ENCODE measurements at regions not wholly inside any gene's neighbourhood (a gene's known extent, or its start where the extent isn't known, plus 50 kb on each side); places are given as distances from the start of the nearest gene placed in this dataset.
A peak's percentile ranks its signal among the peaks of the same experiment; 100 is the strongest.

- peak overlapping the region; percentile 53 for H2AFZ ChIP-seq (ENCODE audit: low read length)
- no peak overlapping the region for H3K9ac ChIP-seq (ENCODE audit: low read depth, low read length, poor library complexity)
- H3K4me1 ChIP-seq (ENCODE audit: control insufficient read depth in 2 of 2, insufficient read depth in 1 of 2, low read depth in 1 of 2, low read length in 2 of 2) = peaks cover 5 to 17% of the 10 kb centered on the region in 2 donors
- H2BK15ac ChIP-seq (ENCODE audit: low read length) = no peak overlapping the region
- peak overlapping the region; percentile 80 for H2AK5ac ChIP-seq (ENCODE audit: low read depth, low read length)
- no peak overlapping the region for H3K14ac ChIP-seq (ENCODE audit: low read length)
- no peak overlapping the region for H4K8ac ChIP-seq (ENCODE audit: low read depth, low read length)
- H2BK120ac ChIP-seq (ENCODE audit: low read depth, low read length) = no peak overlapping the region
- peaks cover 0 to under 1% (median 0%) of the 10 kb centered on the region in 3 experiments for H3K27me3 ChIP-seq (ENCODE audit: control insufficient read depth in 3 of 3, insufficient read depth in 3 of 3, low read depth in 1 of 3, low read length in 3 of 3)
- no peak overlapping the region for H3K23ac ChIP-seq (ENCODE audit: low read depth, low read length, poor library complexity)
- WGBS, 2 donors (ENCODE audit: extremely low coverage in 2 of 2, insufficient read length in 2 of 2, insufficient replicate concordance in 1 of 2) = no CpG with 5 or more reads among the region's 3 CpGs
- no peak overlapping the region for H3K4me3 ChIP-seq (ENCODE audit: low read length in 2 of 2)
- H2BK5ac ChIP-seq (ENCODE audit: low read length) = no peak overlapping the region
- H3K9me3 ChIP-seq (replicated peaks in 1 of 2; ENCODE audit: control insufficient read depth in 2 of 2, insufficient read depth in 1 of 2, low read depth in 1 of 2, low read length in 2 of 2) = no peaks in the 10 kb centered on the region
- no peaks in the 10 kb centered on the region for H3K79me1 ChIP-seq (ENCODE audit: low read depth, low read length)
- no peak for DNase-seq (ENCODE audit: low spot score)
- no peak overlapping the region for H2BK12ac ChIP-seq (ENCODE audit: low read length)
- no peak overlapping the region for H3K18ac ChIP-seq (ENCODE audit: low read length)
- H3K36me3 ChIP-seq (replicated peaks in 1 of 2; ENCODE audit: control insufficient read depth in 2 of 2, insufficient read depth in 2 of 2, low read length in 2 of 2) = no peaks in the 10 kb centered on the region
- no peak overlapping the region for H3K27ac ChIP-seq (replicated peaks; ENCODE audit: low read length)
- no peak overlapping the region for H4K91ac ChIP-seq (ENCODE audit: low read depth, low read length, poor library complexity)
- H3K4ac ChIP-seq (ENCODE audit: low read length) = no peak overlapping the region
- no peak overlapping the region for H3K4me2 ChIP-seq (ENCODE audit: insufficient read depth, low read length, poor library complexity, severe bottlenecking)
Measured at GRCh38 chr15:66959875-66960274, 105.5 kb upstream of the SMAD3 start.

DNA sequence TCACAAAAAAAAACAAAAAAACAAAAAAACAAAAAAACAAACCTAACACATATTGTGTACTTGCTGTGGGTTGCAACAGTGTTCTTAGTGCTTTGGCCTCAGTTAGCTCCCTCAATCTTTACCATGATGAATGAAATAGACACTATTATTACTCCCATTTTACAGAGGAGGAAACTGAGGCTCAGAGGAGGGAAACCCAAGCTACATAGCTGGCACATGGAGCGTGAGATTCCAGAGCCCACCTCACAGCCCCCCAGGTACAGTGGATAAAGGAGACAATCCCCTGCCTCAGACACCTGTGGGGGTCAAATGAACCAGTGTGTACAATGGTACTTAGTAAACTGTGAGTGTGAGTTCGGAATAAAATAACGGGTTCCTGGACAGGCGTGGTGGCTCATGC lies 104.9 kb upstream of the SMAD3 start:
- Histone ChIP-seq H3K36me3 (replicated peaks in 1 of 2; ENCODE audit: control insufficient read depth in 2 of 2, insufficient read depth in 2 of 2, low read length in 2 of 2) (no peaks in the 10 kb centered on the region), H2BK12ac (ENCODE audit: low read length) (no peak overlapping the region), H4K8ac (ENCODE audit: low read depth, low read length) (no peak overlapping the region), H3K79me1 (ENCODE audit: low read depth, low read length) (no peaks in the 10 kb centered on the region), H2BK15ac (ENCODE audit: low read length) (no peak overlapping the region), H2BK5ac (ENCODE audit: low read length) (no peak overlapping the region), H2AK5ac (ENCODE audit: low read depth, low read length) (no peak overlapping the region), H3K18ac (ENCODE audit: low read length) (no peak overlapping the region), H3K4ac (ENCODE audit: low read length) (no peak overlapping the region), H3K23ac (ENCODE audit: low read depth, low read length, poor library complexity) (no peak overlapping the region), H3K14ac (ENCODE audit: low read length) (no peak overlapping the region), H2AFZ (ENCODE audit: low read length) (no peak overlapping the region), H4K91ac (ENCODE audit: low read depth, low read length, poor library complexity) (no peak overlapping the region), H3K9me3 (replicated peaks in 1 of 2; ENCODE audit: control insufficient read depth in 2 of 2, insufficient read depth in 1 of 2, low read depth in 1 of 2, low read length in 2 of 2) (no peaks in the 10 kb centered on the region), H3K27me3 (ENCODE audit: control insufficient read depth in 3 of 3, insufficient read depth in 3 of 3, low read depth in 1 of 3, low read length in 3 of 3) (peaks cover 0 to 6% (median 0%) of the 10 kb centered on the region in 3 experiments), H3K4me1 (ENCODE audit: control insufficient read depth in 2 of 2, insufficient read depth in 1 of 2, low read depth in 1 of 2, low read length in 2 of 2) (peaks cover 5 to 17% of the 10 kb centered on the region in 2 donors), H3K27ac (replicated peaks; ENCODE audit: low read length) (no peak overlapping the region), H3K4me3 (ENCODE audit: low read length in 2 of 2) (no peak overlapping the region), H3K9ac (ENCODE audit: low read depth, low read length, poor library complexity) (no peak overlapping the region), H3K4me2 (ENCODE audit: insufficient read depth, low read length, poor library complexity, severe bottlenecking) (no peak overlapping the region), H2BK120ac (ENCODE audit: low read depth, low read length) (no peak overlapping the region)
- no peak for DNase-seq (ENCODE audit: low spot score)
- WGBS, 2 donors (ENCODE audit: extremely low coverage in 2 of 2, insufficient read length in 2 of 2, insufficient replicate concordance in 1 of 2) = no CpG with 5 or more reads among the region's 4 CpGs

DNA sequence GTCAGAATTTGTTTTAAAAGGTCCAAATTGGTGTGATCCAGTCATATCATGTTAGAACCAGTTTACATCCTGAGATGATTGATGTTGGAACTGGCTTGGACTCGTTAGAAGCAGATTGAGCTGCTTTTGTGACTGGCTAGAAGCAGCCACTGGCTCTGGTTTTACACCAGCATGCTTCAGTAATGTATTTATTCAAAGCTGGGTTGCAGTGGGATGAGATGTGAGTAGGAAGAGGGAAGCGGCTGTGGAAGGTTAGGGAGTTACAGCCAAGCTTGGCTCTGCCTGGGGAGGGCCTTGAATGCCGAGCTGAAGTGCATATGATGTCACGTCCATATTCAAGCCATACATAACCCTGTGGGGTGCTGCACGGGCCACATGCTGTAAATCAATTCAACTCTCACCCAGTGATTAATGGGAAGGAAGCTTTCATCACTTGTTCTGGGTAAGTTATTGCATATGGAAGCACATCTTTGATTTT lies 104.0 kb upstream of the SMAD3 start:
- H2BK120ac ChIP-seq (ENCODE audit: low read depth, low read length) = no peak overlapping the region
- no peak overlapping the region for H3K18ac ChIP-seq (ENCODE audit: low read length)
- H3K27ac ChIP-seq (replicated peaks; ENCODE audit: low read length) = no peak overlapping the region
- no peak overlapping the region for H3K4ac ChIP-seq (ENCODE audit: low read length)
- no peak overlapping the region for H3K23ac ChIP-seq (ENCODE audit: low read depth, low read length, poor library complexity)
- no peak overlapping the region for H2AK5ac ChIP-seq (ENCODE audit: low read depth, low read length)
- H2BK12ac ChIP-seq (ENCODE audit: low read length) = no peak overlapping the region
- H3K9ac ChIP-seq (ENCODE audit: low read depth, low read length, poor library complexity) = no peak overlapping the region
- H4K8ac ChIP-seq (ENCODE audit: low read depth, low read length) = no peak overlapping the region
- no peak for DNase-seq (ENCODE audit: low spot score)
- H2BK15ac ChIP-seq (ENCODE audit: low read length) = peak overlapping the region; percentile 59
- no peak overlapping the region for H3K4me3 ChIP-seq (ENCODE audit: low read length in 2 of 2)
- no peaks in the 10 kb centered on the region for H3K9me3 ChIP-seq (replicated peaks in 1 of 2; ENCODE audit: control insufficient read depth in 2 of 2, insufficient read depth in 1 of 2, low read depth in 1 of 2, low read length in 2 of 2)
- H3K79me1 ChIP-seq (ENCODE audit: low read depth, low read length) = no peaks in the 10 kb centered on the region
- no CpG with 5 or more reads among the region's 5 CpGs for WGBS, 2 donors (ENCODE audit: extremely low coverage in 2 of 2, insufficient read length in 2 of 2, insufficient replicate concordance in 1 of 2)
- no peak overlapping the region for H2BK5ac ChIP-seq (ENCODE audit: low read length)
- H3K14ac ChIP-seq (ENCODE audit: low read length) = no peak overlapping the region
- peaks cover 0 to 6% (median 0%) of the 10 kb centered on the region in 3 experiments for H3K27me3 ChIP-seq (ENCODE audit: control insufficient read depth in 3 of 3, insufficient read depth in 3 of 3, low read depth in 1 of 3, low read length in 3 of 3)
- H3K4me2 ChIP-seq (ENCODE audit: insufficient read depth, low read length, poor library complexity, severe bottlenecking) = no peak overlapping the region
- H3K36me3 ChIP-seq (replicated peaks in 1 of 2; ENCODE audit: control insufficient read depth in 2 of 2, insufficient read depth in 2 of 2, low read length in 2 of 2) = no peaks in the 10 kb centered on the region
- no peak overlapping the region for H4K91ac ChIP-seq (ENCODE audit: low read depth, low read length, poor library complexity)
- H2AFZ ChIP-seq (ENCODE audit: low read length) = peak overlapping the region; percentile 4
- H3K4me1 ChIP-seq (ENCODE audit: control insufficient read depth in 2 of 2, insufficient read depth in 1 of 2, low read depth in 1 of 2, low read length in 2 of 2) = peaks cover 5 to 17% of the 10 kb centered on the region in 2 donors

- H2BK5ac ChIP-seq (ENCODE audit: low read length) = peak overlapping the region; percentile 43
- peak overlapping the region; percentile 59 for H2BK15ac ChIP-seq (ENCODE audit: low read length)
- H3K4me3 ChIP-seq (ENCODE audit: low read length in 2 of 2) = no peak overlapping the region
- H2AK5ac ChIP-seq (ENCODE audit: low read depth, low read length) = peak overlapping the region; percentile 57
- no peak overlapping the region for H4K91ac ChIP-seq (ENCODE audit: low read depth, low read length, poor library complexity)
- no CpG with 5 or more reads among the region's 10 CpGs for WGBS, 2 donors (ENCODE audit: extremely low coverage in 2 of 2, insufficient read length in 2 of 2, insufficient replicate concordance in 1 of 2)
- peaks cover 5 to 17% of the 10 kb centered on the region in 2 donors for H3K4me1 ChIP-seq (ENCODE audit: control insufficient read depth in 2 of 2, insufficient read depth in 1 of 2, low read depth in 1 of 2, low read length in 2 of 2)
- no peak overlapping the region for H2AFZ ChIP-seq (ENCODE audit: low read length)
- peak overlapping the region; percentile 7 for H3K9ac ChIP-seq (ENCODE audit: low read depth, low read length, poor library complexity)
- no peak overlapping the region for H3K4ac ChIP-seq (ENCODE audit: low read length)
- H3K18ac ChIP-seq (ENCODE audit: low read length) = peak overlapping the region; percentile 78
- H3K14ac ChIP-seq (ENCODE audit: low read length) = no peak overlapping the region
- no peaks in the 10 kb centered on the region for H3K36me3 ChIP-seq (replicated peaks in 1 of 2; ENCODE audit: control insufficient read depth in 2 of 2, insufficient read depth in 2 of 2, low read length in 2 of 2)
- DNase-seq (ENCODE audit: low spot score) = no peak
- no peaks in the 10 kb centered on the region for H3K9me3 ChIP-seq (replicated peaks in 1 of 2; ENCODE audit: control insufficient read depth in 2 of 2, insufficient read depth in 1 of 2, low read depth in 1 of 2, low read length in 2 of 2)
- H3K4me2 ChIP-seq (ENCODE audit: insufficient read depth, low read length, poor library complexity, severe bottlenecking) = no peak overlapping the region
- H4K8ac ChIP-seq (ENCODE audit: low read depth, low read length) = no peak overlapping the region
- no peak overlapping the region for H3K27ac ChIP-seq (replicated peaks; ENCODE audit: low read length)
- H3K79me1 ChIP-seq (ENCODE audit: low read depth, low read length) = no peaks in the 10 kb centered on the region
- no peak overlapping the region for H3K23ac ChIP-seq (ENCODE audit: low read depth, low read length, poor library complexity)
- peaks cover 0 to 6% (median 0%) of the 10 kb centered on the region in 3 experiments for H3K27me3 ChIP-seq (ENCODE audit: control insufficient read depth in 3 of 3, insufficient read depth in 3 of 3, low read depth in 1 of 3, low read length in 3 of 3)
- H2BK12ac ChIP-seq (ENCODE audit: low read length) = peak overlapping the region; percentile 49
- H2BK120ac ChIP-seq (ENCODE audit: low read depth, low read length) = no peak overlapping the region
Measured at GRCh38 chr15:66961901-66962300, 103.5 kb upstream of the SMAD3 start.
